GM18517 (cell line): ENCODE measurements at regions not wholly inside any gene's neighbourhood (a gene's known extent, or its start where the extent isn't known, plus 50 kb on each side); places are given as distances from the start of the nearest gene placed in this dataset.

ENCODE experiments used
- ATAC-seq: cut with Tn5 transposase; IDR thresholded peaks from one replicate; pipeline ENCODE4 v1.9.1; 2021; ENCODE audit warnings: mild to moderate bottlenecking, moderate library complexity; ENCODE audit not compliant: unreplicated experiment

DNA sequence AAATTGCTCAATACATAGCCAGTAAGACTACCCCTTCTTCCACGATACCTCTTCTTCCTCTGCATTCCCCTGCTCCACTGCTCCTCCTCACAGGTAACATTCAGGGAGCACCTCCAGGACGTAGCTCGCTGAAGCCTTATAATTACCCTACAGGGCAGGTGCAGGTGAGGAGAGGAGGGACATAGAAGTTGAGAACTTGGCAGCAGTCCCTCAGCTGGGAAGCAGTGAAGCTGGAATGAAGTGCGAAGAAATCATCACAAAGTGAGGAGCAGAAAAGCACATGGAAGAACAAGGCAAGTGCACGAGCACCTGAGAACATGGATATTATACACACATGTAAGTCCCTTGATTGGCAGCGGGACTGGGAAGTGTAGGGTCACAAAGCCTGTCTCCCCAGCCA is 118.2 kb downstream of the HSD17B3 start:
- ATAC-seq: no peak

DNA sequence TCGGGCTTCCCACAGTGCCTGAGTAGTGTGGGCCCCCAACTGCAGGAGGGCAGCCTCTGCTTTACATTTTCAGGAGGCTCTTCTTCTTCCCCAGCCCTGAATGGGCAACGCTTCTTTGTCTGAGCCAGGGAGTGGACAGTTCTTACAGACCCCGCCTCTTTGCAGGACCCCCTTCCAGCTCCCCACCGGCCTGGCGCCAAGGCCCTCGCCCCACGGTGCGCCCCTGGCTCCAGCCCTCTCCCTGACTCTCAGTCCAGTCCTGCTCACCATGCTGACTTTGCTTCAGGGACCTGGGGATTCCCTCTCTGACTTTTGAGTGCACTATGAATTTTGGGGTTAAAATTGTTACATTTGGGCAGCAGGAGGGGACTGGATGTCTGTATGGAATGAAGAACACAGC is 123.8 kb downstream of the HSD17B3 start:
- no peak for ATAC-seq

DNA sequence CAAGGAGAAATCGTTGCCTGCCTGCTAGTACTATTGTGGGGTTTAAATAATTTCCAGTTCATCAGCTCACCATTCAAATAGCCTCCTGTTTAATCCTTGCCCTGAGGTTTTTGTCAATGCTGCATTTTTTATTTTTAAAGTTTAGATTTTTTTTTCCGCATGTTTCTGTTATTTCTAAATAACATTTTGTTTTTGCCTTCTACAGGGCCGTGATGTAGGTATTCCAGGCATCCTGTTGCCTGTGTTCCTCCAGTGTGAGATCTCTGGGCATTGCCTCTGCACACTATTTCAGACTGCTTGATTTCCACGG is 124.3 kb downstream of the HSD17B3 start:
- ATAC-seq: no peak

DNA sequence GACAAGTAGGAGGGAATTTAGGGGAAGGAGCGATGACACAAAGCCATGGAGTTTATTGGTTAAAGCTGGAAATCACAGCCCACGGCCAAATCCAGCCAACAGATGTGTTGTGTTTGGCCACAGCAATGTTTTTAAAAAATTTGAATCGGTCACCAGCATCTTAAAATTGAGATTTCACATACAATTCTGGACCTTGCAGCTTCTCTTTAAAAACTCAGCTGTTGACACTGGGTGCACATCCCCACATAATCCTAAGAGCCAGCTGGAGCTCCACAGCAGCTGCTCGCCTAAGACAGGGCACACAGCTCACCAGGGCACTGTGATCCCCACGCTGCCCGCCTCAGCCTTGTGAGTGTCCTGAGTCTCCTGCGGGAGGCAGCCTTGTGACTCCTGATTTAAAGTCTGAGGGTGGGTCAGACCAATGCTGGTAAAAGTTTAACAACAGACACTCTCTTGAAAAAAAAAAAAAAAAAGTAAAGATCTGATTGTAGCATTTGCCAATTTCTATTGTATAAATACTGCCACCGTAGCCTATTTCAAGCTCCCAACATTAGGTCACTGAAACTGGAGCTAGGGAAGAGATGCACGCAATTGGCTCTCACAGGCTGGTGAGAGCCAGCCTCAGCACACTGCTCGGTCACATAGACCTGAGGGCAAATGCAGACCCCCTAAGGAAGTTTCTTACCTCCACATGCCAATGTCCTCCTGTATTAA is 124.8 kb downstream of the HSD17B3 start:
- ATAC-seq: no peak

DNA sequence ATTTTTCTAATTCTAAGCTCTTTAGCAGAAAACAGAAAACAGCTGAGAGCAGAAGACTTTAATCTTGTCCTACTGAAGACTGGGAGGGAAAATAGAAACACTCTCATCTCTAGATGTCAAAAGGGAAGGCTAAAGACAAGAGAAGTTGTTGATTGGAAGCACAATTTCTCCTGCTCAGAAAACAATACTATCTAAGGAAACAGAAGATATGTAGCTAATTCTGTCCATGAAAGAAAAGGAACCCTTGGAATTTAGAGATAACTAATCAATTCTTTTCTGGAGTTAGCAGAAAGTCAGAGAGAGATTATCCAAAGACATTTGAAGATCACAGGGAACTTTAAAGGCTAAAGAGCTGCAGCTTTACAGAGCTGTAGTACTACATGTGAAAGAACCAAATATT is 126.2 kb downstream of the HSD17B3 start:
- no peak for ATAC-seq

DNA sequence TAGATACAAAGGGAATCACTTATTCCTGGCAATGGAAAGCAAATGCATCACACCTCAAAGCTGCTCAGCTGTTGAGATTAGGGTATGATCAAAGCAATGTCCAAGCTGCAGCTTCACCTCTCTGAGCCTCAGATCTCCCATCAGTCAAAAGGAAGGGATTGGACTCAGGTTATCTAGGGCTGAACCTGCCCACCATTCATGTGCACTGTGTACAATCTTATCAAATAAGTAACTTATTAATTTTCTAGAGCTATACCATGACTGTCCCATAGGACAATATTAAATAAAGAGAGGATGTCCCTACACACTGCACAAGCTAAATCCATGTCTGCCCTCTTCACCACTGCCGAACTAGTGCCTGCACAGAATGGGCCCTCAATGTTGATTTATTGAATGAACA is 127.0 kb downstream of the HSD17B3 start:
- ATAC-seq: no peak

DNA sequence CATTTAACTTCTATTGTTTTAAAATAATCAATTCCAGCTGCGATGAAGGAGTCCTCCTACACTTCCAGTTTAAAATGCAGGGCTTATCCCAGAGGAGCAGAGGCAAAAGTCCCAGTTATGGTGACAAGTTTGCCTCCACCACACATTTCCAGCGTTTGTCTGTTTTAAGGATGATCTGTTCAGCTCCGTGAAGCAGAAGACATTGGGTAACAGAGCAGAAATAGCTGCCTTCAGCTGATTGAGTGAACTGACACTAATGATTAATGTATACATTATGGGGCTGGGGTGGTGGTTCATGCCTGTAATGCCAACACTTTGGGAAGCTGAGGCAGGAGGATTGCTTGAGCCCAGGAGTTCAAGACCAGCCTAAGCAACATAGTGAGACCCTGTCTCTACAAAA is 127.6 kb downstream of the HSD17B3 start:
- no peak for ATAC-seq

DNA sequence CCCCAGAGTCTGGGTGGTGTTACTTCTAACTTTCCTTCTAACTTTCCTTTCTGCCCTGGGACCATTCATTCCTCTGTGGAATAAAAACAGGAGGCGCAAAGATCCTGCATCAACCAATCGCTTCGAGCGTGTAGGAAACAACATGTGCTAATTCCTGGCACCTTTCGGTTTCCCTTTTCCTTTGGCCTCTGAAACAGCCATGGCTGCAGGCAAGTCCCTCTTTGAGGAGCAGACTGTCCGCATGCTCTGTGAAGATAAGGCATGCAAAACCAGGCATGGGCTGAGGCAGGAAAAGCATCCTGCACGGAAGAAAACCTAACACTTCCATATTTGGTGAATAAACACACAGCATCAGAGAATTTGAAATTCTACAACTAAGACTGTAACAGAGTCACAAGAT is 128.3 kb downstream of the HSD17B3 start:
- ATAC-seq: no peak

DNA sequence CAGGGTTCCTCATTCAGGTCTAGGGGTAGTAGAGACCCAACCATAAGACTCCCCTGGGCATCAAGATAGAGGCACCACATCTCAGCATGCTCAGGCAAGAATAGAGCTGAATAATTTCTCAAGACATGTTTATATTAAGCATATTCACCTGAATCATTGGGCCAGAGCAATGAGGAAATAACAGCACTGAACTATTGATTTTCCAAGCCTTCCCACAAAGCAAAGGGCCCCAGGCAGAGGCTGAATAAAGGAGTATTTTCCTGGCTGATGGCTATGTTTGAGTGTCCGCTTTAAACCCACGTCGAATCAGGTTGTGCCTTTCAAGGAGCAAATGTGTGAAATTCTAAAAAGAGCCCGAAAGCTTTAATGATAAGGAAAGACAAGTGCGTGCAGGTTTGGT is 129.2 kb downstream of the HSD17B3 start:
- ATAC-seq: no peak

DNA sequence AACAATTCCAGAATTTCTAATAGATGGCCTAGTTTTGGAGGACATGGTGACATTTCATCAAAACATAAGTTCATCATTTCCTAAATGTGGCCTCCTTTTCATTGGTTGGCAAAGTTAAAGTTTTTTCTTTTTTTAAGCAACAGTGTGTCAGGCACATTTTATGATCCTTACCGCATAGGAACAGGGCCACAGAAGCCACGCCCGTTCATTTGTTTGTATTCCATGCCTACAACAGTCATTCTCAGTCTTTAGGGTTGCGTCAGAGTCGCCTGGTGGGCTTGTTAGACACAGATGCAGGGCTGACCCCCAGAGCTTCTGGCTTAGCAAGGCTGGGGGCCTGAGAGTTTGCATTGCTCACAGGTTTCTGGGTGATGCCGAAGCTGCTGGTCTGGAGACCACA is 130.2 kb downstream of the HSD17B3 start:
- ATAC-seq: no peak

DNA sequence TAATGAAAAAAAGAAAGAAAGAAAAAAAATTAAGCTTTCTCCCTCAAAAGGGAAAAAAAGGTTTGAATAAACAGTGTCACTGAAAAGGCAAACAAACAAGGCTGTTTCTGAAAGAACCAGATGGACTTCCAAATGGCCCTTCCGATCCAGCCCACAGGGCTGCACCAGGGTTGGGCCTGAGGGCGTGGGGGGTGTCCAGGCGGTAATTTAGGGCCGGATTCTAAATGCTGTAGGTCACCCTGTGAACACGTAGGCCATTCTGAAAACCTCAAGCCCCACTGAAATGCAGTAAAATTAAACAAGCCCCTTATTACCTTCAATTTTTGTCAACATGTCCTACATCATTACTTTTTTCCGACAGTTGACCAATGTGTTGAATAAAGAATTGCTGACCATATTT is 132.1 kb downstream of the HSD17B3 start:
- no peak for ATAC-seq

DNA sequence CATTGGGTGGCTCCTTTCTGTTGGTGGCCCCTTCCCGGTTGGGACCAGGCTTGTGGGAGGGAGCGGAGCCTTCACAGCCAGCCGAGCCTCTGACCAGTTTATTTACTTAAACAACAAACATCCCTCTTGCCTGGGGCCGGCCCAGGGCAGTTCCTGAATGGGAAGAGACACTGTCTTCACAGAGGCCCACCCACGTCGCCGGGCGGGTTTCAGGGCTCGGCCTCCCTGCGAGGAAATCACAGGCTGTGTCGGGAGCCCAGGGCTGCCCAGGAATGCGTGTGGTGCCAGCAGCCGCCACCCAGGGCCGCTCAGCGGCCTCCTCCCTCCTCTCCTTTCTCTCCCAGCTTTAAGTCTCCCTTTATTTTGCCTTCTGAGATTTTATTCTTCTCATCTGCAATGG is 132.5 kb downstream of the HSD17B3 start:
- no peak for ATAC-seq

DNA sequence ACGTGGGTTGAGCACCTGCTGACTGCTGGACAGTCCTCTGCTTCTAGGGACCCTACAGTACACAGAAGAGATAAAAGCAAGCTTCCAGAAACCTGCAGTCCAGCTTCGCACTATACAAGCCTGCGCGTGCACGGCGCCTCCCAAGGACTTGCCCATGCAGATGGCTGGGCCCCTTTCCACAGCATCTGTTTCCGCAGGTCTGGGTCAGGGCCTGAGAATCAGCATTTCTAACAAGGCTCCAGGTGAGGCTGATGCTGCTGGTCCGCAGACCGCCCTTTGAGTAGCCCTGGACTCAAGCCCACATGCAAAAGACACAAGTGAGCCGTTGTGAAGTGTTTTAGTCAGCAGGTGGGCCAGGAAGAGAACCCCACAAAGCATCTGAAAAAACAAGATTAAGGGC is 133.1 kb downstream of the HSD17B3 start:
- no peak for ATAC-seq

DNA sequence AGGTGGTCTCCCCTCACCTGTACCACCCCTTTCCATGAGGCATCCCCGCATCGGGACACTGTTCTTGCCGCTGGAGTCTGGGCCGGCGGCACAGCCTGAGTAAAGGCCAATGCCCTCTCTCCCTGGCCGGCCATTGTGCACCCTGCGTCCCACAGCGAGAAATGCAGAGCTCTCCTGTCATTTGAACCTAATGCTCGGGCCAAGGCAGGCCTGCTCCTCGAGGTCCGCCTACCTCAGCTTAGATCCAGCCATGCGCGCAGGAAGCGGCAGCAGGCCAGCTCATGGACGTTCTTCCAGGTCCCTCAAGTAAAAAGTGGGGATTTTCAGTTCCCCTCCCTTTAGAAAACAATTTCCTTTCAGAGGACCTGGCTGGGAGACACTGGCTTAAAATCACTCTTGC is 135.0 kb downstream of the HSD17B3 start:
- ATAC-seq: no peak

DNA sequence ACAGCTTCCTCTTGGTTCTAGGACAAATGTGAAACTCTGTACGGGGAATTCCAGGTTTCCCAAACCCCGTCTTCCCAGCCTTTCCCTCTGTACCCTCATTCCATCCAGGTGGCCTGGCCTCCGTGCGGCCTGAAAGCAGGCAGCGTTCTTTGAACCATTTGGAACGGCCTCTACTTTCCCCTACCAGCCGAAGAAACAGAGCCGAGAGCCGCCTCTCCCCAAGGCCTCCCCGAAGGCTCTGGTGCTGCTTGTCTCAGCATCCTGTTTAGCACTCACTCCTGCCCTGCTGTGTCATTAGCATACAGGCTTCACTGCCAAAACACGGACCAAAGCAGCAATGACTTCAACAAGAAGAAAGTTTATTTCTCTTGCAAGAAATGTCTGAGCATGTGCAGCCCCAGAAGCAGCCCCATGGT is 137.7 kb downstream of the HSD17B3 start:
- ATAC-seq: no peak

DNA sequence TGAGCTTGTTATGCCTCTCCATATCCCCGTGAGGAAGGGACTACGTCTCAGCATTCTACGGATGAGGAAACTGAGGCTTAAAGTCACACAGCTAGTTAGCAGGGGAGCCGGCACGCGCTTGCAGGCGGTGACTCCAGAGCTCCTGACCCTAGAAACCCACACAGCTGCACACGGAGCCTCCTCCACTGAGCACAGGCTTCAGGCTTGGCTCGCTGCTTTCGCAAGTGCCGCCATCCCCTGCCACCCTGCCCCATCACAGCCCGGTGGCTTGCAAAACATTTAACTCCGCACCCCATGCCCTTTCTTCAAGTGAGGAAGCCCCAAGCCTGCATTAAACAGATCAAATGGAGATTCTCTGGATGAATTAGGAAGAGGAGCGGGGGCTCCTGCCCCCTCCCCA is 138.3 kb downstream of the HSD17B3 start:
- no peak for ATAC-seq

DNA sequence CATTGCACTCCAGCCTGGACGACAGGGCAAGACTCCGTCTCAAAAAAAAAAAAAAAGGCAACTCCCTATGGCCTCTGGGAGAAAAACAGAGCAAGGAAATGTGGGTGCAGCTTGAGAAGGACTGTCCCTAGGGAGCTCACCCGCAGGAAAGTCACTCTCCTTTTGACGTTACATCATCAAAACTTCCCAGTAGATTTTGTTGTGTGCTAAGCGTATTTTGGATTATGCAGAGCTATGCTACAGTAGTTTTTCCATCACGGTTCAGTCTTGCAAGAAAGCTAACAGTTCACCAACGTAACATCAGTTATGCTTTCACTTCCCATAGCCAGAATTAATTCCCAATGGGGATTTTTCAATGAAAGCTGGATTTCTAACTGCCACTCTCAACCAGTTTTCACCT is 138.8 kb downstream of the HSD17B3 start:
- ATAC-seq: no peak

DNA sequence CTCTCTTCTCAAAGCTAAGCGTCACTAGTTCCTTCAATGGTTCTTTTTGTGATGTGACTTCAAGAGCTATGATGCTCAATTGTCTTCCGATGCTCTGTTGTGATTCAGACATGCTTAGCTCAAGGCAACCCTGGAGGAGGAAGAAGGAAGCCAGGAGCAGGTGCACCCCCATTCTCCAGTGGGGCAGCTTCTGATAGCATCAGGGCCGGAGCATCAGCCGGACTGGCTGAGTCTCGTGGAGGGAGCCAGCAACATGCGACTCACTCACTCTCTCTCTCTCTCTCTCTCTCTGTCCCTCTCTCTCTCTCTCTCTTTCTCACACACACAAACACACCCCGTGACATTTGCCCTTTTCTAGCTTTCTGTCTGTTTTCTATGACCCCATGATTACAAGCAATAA is 140.2 kb downstream of the HSD17B3 start:
- no peak for ATAC-seq

DNA sequence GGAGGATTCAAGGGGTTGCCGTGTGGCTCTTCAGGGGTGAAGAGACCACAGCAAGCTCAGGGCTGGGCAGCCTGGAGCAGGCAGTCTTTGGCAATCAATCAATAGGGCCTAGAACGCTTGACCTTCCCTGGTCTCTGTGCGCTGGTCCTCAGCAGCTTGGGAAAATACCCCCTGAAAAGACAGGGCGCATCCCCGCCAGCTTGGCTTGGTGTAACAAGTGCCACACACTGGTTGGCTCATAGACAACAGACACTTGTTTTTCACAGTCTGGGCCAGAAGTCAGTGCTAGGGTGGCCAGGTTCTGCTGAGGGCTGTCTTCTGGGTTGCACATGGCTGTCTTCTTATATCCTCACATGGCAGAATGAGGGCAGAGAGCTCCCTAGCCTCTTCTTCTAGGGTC is 141.1 kb downstream of the HSD17B3 start:
- no peak for ATAC-seq

DNA sequence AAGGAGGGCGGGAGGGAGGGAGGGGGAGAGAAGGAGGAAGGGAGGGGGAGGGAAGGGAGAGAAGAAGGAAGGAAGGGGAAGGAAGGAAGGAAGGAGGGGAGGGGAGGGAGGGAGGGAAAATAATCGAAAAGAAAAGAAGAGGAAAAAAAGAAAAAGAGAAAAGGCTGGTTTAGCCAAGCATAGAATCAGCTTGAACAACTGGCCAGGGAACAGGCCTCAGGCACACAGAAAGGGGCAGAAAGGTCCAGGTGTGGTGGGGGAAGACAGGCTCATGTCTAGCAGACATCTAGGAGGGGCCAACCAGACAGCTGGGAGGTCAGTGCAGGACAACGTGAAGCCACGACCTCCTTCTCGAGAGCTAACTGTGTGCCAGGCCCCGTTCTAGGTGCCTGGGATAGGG is 141.8 kb downstream of the HSD17B3 start:
- no peak for ATAC-seq

DNA sequence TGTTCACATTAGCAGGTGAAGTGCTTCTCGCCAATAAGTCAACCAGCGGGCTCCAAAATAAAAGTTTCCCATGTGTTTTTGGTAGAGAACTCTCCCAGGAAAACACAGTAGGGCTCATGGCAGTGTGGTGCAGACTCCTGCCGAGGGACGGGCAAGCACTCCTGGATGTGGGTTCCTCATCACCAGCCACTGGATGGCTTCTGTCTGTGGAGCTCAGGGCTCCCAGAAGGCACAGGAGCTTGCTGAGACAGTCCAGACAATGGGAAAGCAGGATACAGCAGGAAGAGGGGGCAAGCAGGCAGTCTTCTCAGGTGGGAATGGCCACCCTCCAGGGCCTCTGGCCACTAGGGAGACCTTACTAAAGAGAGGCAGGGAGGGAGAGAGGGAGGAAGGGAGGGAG is 142.4 kb downstream of the HSD17B3 start:
- no peak for ATAC-seq

DNA sequence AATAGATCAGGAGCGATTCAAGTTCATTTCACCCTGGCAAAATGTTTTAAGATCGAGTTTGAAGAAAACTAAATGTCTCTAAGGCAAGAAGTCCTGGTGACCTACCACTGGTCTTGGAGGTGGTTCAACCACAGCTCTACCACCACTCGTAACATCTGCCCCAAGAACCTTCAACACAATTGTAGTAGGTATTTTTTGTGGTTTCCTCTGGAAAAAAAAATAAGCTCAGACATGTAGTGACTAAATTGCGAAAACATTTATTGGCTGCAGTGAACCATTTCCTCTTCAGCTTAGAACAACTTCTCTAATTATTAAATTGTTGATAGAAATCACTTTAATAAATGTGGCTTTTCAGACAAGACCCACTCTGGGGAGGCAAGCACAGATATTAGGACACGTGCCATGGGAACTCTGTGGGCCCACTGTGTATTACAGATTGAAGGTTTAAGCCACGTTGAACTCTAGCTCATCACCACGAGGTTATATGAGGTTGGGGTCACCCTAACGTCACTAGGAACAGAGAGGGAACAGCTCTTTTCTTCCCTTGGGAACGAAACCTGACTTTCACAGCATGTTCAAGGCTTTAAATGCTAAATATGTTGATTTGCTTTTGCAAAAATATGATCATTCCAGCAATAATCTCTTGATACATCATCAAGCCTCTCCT is 142.9 kb downstream of the HSD17B3 start:
- no peak for ATAC-seq

DNA sequence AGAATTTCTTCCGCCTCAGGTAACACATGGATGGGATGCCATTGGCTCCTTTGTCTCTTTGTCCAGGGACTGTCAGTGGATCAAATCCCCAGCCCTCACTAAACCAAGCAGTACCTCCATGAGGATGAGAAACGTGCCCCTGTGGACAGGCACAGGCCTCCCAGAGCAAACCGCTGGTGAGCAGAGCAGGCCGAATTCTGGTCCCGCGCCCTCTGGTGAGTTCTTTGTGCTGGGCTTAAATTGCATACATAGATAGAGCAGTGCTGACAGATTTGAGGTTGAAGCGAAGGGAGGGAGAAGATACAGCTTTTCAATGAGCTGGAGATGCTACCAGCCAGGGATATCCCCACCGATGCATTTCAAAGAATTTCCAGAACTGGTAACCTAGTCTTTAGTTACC is 143.8 kb downstream of the HSD17B3 start:
- ATAC-seq: no peak
